CD14-positive monocyte (primary cell): ENCODE measurements at regions not wholly inside any gene's neighbourhood (a gene's known extent, or its start where the extent isn't known, plus 50 kb on each side); places are given as distances from the start of the nearest gene placed in this dataset.

Source experiments
- DNase-seq, 3 donors: peaks; one replicate each; pipeline ENCODE4 v3.0.0-alpha.2; 2011 to 2022
- H2AFZ ChIP-seq: 2 replicates; pipeline ENCODE4 v1.6.0; 2012; ENCODE audit warnings: mild to moderate bottlenecking, low read depth, low read length, inconsistent platforms; ENCODE audit not compliant: insufficient read depth, poor library complexity, severe bottlenecking
- H3K27ac ChIP-seq, 2 donors: 1 replicate in 1 of 2; 2 replicates in 1 of 2; pipeline ENCODE4 v1.5.1; 2012 to 2013; ENCODE audit warnings: low read length in 2 of 2, control low read depth in 1 of 2, inconsistent platforms in 1 of 2, low read depth in 1 of 2, mild to moderate bottlenecking in 1 of 2
- H3K27me3 ChIP-seq, 2 donors: one replicate each; pipeline versions ENCODE4 v1.6.0 to v1.6.1; 2011 to 2013; ENCODE audit warnings: low read length in 2 of 2; ENCODE audit not compliant: control insufficient read depth in 2 of 2, insufficient read depth in 2 of 2
- H3K36me3 ChIP-seq, 2 donors: replicated peaks in 1 of 2; 1 replicate in 1 of 2; 2 replicates in 1 of 2; pipeline versions ENCODE4 v1.5.1 to v1.6.1; 2012 to 2013; ENCODE audit warnings: low read length in 2 of 2, control low read depth in 1 of 2, inconsistent platforms in 1 of 2, mild to moderate bottlenecking in 1 of 2; ENCODE audit not compliant: insufficient read depth in 2 of 2, control insufficient read depth in 1 of 2
- H3K4me1 ChIP-seq, 2 donors: 1 replicate in 1 of 2; 2 replicates in 1 of 2; pipeline versions ENCODE4 v1.5.1 to v1.6.1; 2012 to 2013; ENCODE audit warnings: low read length in 2 of 2, control low read depth in 1 of 2, inconsistent platforms in 1 of 2, mild to moderate bottlenecking in 1 of 2, moderate library complexity in 1 of 2; ENCODE audit not compliant: insufficient read depth in 2 of 2, control insufficient read depth in 1 of 2
- H3K4me2 ChIP-seq: replicated peaks from 2 replicates; pipeline ENCODE3; 2012; ENCODE audit warnings: low read length, moderate library complexity, mild to moderate bottlenecking; ENCODE audit not compliant: poor library complexity, severe bottlenecking; ENCODE audit errors: extremely low read depth
- H3K4me3 ChIP-seq, 3 experiments: fragments of 200-600 bp in 1 of 3; sonication (generic) in 1 of 3; replicated peaks in 1 of 3; 1 replicate in 2 of 3; 2 replicates in 1 of 3; pipeline ENCODE4 v1.5.1; 2011 to 2013; ENCODE audit warnings: low read length in 3 of 3, mild to moderate bottlenecking in 3 of 3, control low read depth in 2 of 3, low read depth in 2 of 3, inconsistent platforms in 1 of 3, moderate library complexity in 1 of 3
- H3K79me2 ChIP-seq: 2 replicates; pipeline ENCODE4 v1.6.0; 2012; ENCODE audit warnings: mild to moderate bottlenecking, control low read depth, inconsistent platforms, low read length, moderate library complexity; ENCODE audit not compliant: insufficient read depth
- H3K9ac ChIP-seq: 2 replicates; pipeline ENCODE4 v1.6.0; 2017; ENCODE audit warnings: low read length, mild to moderate bottlenecking; ENCODE audit not compliant: insufficient read depth, poor library complexity, severe bottlenecking
- H3K9me3 ChIP-seq, 2 donors: replicated peaks in 1 of 2; 1 replicate in 1 of 2; 2 replicates in 1 of 2; pipeline versions ENCODE4 v1.5.1 to v1.6.1; 2012 to 2013; ENCODE audit warnings: low read length in 2 of 2, control low read depth in 1 of 2; ENCODE audit not compliant: control insufficient read depth in 1 of 2, insufficient read depth in 1 of 2
- H4K20me1 ChIP-seq: 2 replicates; pipeline ENCODE4 v1.6.0; 2012; ENCODE audit warnings: mild to moderate bottlenecking, low read length, control low read depth, moderate library complexity; ENCODE audit not compliant: insufficient read depth
- H3K27ac Mint-ChIP-seq, 7 donors: one replicate each; pipeline ENCODE4 v1.8.0; 2020; ENCODE audit warnings: mild to moderate bottlenecking in 7 of 7, mixed read lengths in 7 of 7, moderate library complexity in 6 of 7, inconsistent platforms in 2 of 7
- H3K27me3 Mint-ChIP-seq, 3 donors: one replicate each; pipeline ENCODE4 v1.8.0; 2021 to 2022; ENCODE audit warnings: low read depth in 3 of 3, mild to moderate bottlenecking in 3 of 3, mixed read lengths in 3 of 3, moderate library complexity in 3 of 3, inconsistent platforms in 1 of 3
- H3K36me3 Mint-ChIP-seq, 2 donors: one replicate each; pipeline ENCODE4 v1.8.0; 2020; ENCODE audit warnings: mixed read lengths in 2 of 2, inconsistent platforms in 1 of 2, mild to moderate bottlenecking in 1 of 2
- H3K4me1 Mint-ChIP-seq: one replicate; pipeline ENCODE4 v1.8.0; 2020; ENCODE audit warnings: mild to moderate bottlenecking, mixed read lengths
- H3K4me3 Mint-ChIP-seq, 2 donors: one replicate each; pipeline ENCODE4 v1.8.0; 2020; ENCODE audit warnings: mild to moderate bottlenecking in 2 of 2, mixed read lengths in 2 of 2, moderate library complexity in 1 of 2
- H3K9me3 Mint-ChIP-seq, 7 donors: one replicate each; pipeline ENCODE4 v1.8.0; 2020 to 2022; ENCODE audit warnings: mixed read lengths in 7 of 7, mild to moderate bottlenecking in 6 of 7, moderate library complexity in 6 of 7, inconsistent platforms in 2 of 7
- CTCF ChIP-seq: fragments of 200-600 bp; IDR thresholded peaks from one replicate; pipeline ENCODE4 v1.8.0; 2022; ENCODE audit warnings: antibody characterized with exemption, mild to moderate bottlenecking
- WGBS: methylation state at CpG from one replicate; pipeline ENCODE4 v1.1.5; 2013; ENCODE audit warnings: missing lambda C conversion rate; ENCODE audit not compliant: insufficient coverage; 5-methylcytosine and 5-hydroxymethylcytosine counted together
- intact Hi-C, 2 donors: fragments of 100-400 bp; cut with micrococcal nuclease; formaldehyde crosslinking; loops; one replicate each; pipeline versions ENCODE4 v1.15.0 to v1.15.1; 2023

DNA sequence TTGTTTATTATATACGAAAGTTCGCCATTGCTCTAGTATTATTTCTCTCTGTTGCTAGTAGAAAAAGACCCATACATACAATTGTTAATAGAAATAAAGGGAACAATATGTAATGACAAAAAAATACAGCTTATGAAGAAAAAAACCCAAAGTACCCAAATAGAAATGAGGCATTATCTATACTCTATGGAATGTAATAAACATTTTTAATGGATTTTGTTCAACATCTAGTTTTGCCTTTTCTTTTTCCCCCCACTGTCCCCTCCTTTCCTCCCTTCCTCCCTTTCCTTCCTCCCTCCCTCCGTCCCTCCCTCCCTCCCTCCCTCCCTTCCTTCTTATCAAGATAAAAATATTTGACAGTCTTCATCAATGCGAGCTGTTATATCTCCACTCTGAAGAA lies 81.5 kb upstream of the NEK7 start:
- H3K79me2 ChIP-seq, result no peaks in the 10 kb centered on the region
- no peak overlapping the region for H3K9ac ChIP-seq
- intact Hi-C loops, result no loop called here
- Mint-ChIP-seq H3K27me3 (no peaks in the 10 kb centered on the region), H3K4me1 (no peaks in the 10 kb centered on the region), H3K9me3 (peaks cover 0 to 11% (median 1%) of the 10 kb centered on the region in 7 donors), H3K36me3 (no peaks in the 10 kb centered on the region), H3K4me3 (no peak overlapping the region), H3K27ac (no peak overlapping the region)
- DNase-seq, result no peak
- H3K4me3 ChIP-seq, result no peak overlapping the region
- no peak overlapping the region for H3K27ac ChIP-seq
- H3K4me2 ChIP-seq, result no peak overlapping the region
- no peak for TF ChIP-seq CTCF
- WGBS, result no CpG with 5 or more reads among the region's 4 CpGs
- H3K27me3 ChIP-seq, result no peaks in the 10 kb centered on the region
- H3K36me3 ChIP-seq, result no peaks in the 10 kb centered on the region
- H4K20me1 ChIP-seq, result no peaks in the 10 kb centered on the region
- H3K9me3 ChIP-seq, result no peaks in the 10 kb centered on the region
- H2AFZ ChIP-seq, result no peak overlapping the region
- no peaks in the 10 kb centered on the region for H3K4me1 ChIP-seq

GRCh38 chr1:198079432-198079951 lies 77.3 kb upstream of the NEK7 start:
- Histone ChIP-seq H3K36me3 (no peaks in the 10 kb centered on the region), H3K27ac (no peak overlapping the region), H3K79me2 (no peaks in the 10 kb centered on the region), H2AFZ (no peak overlapping the region), H3K4me3 (no peak overlapping the region), H3K4me1 (no peaks in the 10 kb centered on the region), H3K4me2 (no peak overlapping the region), H3K9ac (no peak overlapping the region), H3K9me3 (no peaks in the 10 kb centered on the region), H4K20me1 (no peaks in the 10 kb centered on the region), H3K27me3 (no peaks in the 10 kb centered on the region)
- H3K9me3 Mint-ChIP-seq, result peaks cover 0 to 7% (median 3%) of the 10 kb centered on the region in 7 donors
- no peaks in the 10 kb centered on the region for H3K4me1 Mint-ChIP-seq
- H3K36me3 Mint-ChIP-seq, result no peaks in the 10 kb centered on the region
- no peaks in the 10 kb centered on the region for H3K27me3 Mint-ChIP-seq
- H3K4me3 Mint-ChIP-seq, result no peak overlapping the region
- TF ChIP-seq CTCF, result no peak
- H3K27ac Mint-ChIP-seq, result no peak overlapping the region
- no peak for DNase-seq
- no CpG with 5 or more reads among the region's 1 CpG for WGBS
- intact Hi-C loops, result no loop called here
